Stomach (tissue), 8 donors: ENCODE measurements at regions not wholly inside any gene's neighbourhood (a gene's known extent, or its start where the extent isn't known, plus 50 kb on each side); places are given as distances from the start of the nearest gene placed in this dataset.
"Not testable (repeated sequence)": the region's sequence is repeated elsewhere in the genome, so short reads cannot be mapped to it uniquely, and the experiment has no call there.

Experiments used
- DNase-seq, 2 donors: peaks; one replicate each; pipeline versions ENCODE4 v3.0.0 to v3.0.0-alpha.2; 2013 to 2019
- H3K27ac ChIP-seq, 5 donors: fragments of 200-600 bp in 4 of 5; sonication (generic) in 4 of 5; one replicate each; pipeline ENCODE4 v1.5.1; 2013 to 2019; ENCODE audit warnings: mild to moderate bottlenecking in 1 of 5, moderate library complexity in 1 of 5
- H3K27me3 ChIP-seq, 3 donors: fragments of 200-600 bp; sonication (generic); one replicate each; pipeline ENCODE4 v1.5.1; 2017 to 2019; ENCODE audit warnings: mixed run types in 1 of 3
- H3K36me3 ChIP-seq, 4 donors: fragments of 200-600 bp; sonication (generic); 1 replicate in 3 of 4; 2 replicates in 1 of 4; pipeline ENCODE4 v1.5.1; 2016 to 2019
- H3K4me1 ChIP-seq, 4 donors: fragments of 200-600 bp; sonication (generic); one replicate each; pipeline ENCODE4 v1.5.1; 2016 to 2019
- H3K4me3 ChIP-seq, 4 donors: fragments of 200-600 bp; sonication (generic) in 3 of 4; one replicate each; pipeline ENCODE4 v1.5.1; 2016 to 2019; ENCODE audit warnings: mild to moderate bottlenecking in 1 of 4
- H3K9me3 ChIP-seq, 4 donors: fragments of 200-600 bp; sonication (generic); one replicate each; pipeline ENCODE4 v1.5.1; 2016 to 2019
- EP300 ChIP-seq: sonication (generic); formaldehyde crosslinking; IDR thresholded peaks from one replicate; pipeline ENCODE4 v1.6.1; 2017; ENCODE audit warnings: antibody characterized with exemption
- POLR2A ChIP-seq, 4 donors: fragments of 450-650 bp; IDR thresholded peaks; one replicate each; pipeline ENCODE4 v1.6.1; 2016; ENCODE audit warnings: antibody characterized with exemption in 4 of 4, control low read depth in 2 of 4, mild to moderate bottlenecking in 1 of 4, moderate library complexity in 1 of 4
- POLR2AphosphoS5 ChIP-seq, 3 donors: sonication (generic); formaldehyde crosslinking; IDR thresholded peaks; one replicate each; pipeline ENCODE4 v1.6.1; 2016; ENCODE audit warnings: antibody characterized with exemption in 3 of 3
- whole genome bisulfite sequencing, 5 donors: extraction: QIAGEN DNeasy Blood & Tissue Kit in 3 of 5; methylation state at CpG; one replicate each; pipeline versions ENCODE4 v1.1.5 to v1.1.7; 2013 to 2018; 5-methylcytosine and 5-hydroxymethylcytosine counted together
- intact Hi-C: fragments of 100-400 bp; cut with DNase I; formaldehyde crosslinking; loops from one replicate; pipeline ENCODE4 v1.15.1; 2023; ENCODE audit warnings: low total_unique reads
- TF ChIP-seq, protein P1 (sequence below), 7 experiments: fragments of 450-650 bp in 4 of 7; fragments of 200-600 bp in 3 of 7; sonication (generic) in 3 of 7; IDR thresholded peaks; one replicate each; pipeline ENCODE4 v1.5.1; 2016 to 2019; ENCODE audit warnings: antibody characterized with exemption in 7 of 7, control low read depth in 2 of 7, mild to moderate bottlenecking in 1 of 7
- donor health status: healthy with polysubstance abuse.
- donor health status: Bipolar disorder and iron deficiency.
- donor health status: healthy.

DNA sequence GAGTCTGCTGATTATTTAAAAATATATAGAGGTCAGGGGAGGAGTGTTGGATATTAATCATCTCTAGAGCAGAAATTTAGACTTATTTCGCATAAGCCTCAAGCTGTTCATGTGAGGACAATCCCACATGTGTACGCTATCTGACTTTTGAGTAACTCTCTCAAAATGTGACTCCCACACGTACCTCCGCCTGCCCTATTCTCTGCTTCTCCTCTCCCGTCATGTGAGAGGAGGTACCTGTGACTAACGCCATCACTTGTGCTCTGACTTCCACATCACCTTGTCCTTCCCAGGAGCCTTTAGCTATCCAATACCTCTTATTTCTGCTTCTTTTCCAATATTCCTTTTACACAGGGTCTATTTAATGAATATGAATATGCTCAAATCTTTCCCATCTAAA is 119.3 kb upstream of the CALCR start:
- Histone ChIP-seq H3K4me3 (no peak overlapping the region), H3K36me3 (no peaks in the 10 kb centered on the region), H3K27ac (no peak overlapping the region), H3K27me3 (no peaks in the 10 kb centered on the region), H3K4me1 (no peaks in the 10 kb centered on the region), H3K9me3 (no peaks in the 10 kb centered on the region)
- no peak for TF ChIP-seq POLR2A (IDR thresholded peaks at IDR 0.05)
- no peak for TF ChIP-seq EP300
- TF ChIP-seq, protein P1, sequence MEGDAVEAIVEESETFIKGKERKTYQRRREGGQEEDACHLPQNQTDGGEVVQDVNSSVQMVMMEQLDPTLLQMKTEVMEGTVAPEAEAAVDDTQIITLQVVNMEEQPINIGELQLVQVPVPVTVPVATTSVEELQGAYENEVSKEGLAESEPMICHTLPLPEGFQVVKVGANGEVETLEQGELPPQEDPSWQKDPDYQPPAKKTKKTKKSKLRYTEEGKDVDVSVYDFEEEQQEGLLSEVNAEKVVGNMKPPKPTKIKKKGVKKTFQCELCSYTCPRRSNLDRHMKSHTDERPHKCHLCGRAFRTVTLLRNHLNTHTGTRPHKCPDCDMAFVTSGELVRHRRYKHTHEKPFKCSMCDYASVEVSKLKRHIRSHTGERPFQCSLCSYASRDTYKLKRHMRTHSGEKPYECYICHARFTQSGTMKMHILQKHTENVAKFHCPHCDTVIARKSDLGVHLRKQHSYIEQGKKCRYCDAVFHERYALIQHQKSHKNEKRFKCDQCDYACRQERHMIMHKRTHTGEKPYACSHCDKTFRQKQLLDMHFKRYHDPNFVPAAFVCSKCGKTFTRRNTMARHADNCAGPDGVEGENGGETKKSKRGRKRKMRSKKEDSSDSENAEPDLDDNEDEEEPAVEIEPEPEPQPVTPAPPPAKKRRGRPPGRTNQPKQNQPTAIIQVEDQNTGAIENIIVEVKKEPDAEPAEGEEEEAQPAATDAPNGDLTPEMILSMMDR (IDR thresholded peaks at IDR 0.05), result no peak
- TF ChIP-seq POLR2AphosphoS5 (IDR thresholded peaks at IDR 0.05), result no peak
- WGBS, 5 donors, result 84 to 89% (median 85%) methylated on average over 6 of the region's 6 CpGs
- intact Hi-C loops, result no loop called here
- DNase-seq, result no peak

DNA sequence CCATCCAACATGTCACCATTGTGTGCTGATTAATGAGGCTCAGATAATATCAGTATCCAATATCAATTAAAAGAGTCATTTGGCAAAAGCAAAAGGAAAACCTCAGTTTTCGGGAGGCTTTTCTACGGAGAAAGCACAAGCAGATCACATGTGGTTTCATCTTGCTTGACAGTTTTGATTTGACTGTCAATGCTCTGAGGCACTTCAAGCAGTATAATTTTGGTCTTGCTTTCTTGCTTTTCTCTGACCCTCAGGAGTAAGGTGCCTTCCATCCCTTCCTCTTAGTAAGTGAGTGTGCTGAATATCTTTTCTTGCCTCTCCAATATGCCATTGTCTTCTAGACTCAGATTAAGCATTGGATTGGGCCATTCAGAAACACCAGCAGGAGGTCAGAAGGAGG is 115.5 kb upstream of the CALCR start:
- intact Hi-C loops, result no loop called here
- Histone ChIP-seq H3K9me3 (no peaks in the 10 kb centered on the region), H3K4me1 (no peaks in the 10 kb centered on the region), H3K36me3 (no peaks in the 10 kb centered on the region), H3K27me3 (no peaks in the 10 kb centered on the region), H3K4me3 (no peak overlapping the region), H3K27ac (no peak overlapping the region)
- WGBS, 5 donors, result 75 to 81% (median 78%) methylated on average over 2 of the region's 2 CpGs
- no peak for DNase-seq
- TF ChIP-seq EP300 (no peak), POLR2AphosphoS5 (IDR thresholded peaks at IDR 0.05) (no peak), POLR2A (IDR thresholded peaks at IDR 0.05) (no peak)
- TF ChIP-seq, protein P1 (IDR thresholded peaks at IDR 0.05), result no peak

DNA sequence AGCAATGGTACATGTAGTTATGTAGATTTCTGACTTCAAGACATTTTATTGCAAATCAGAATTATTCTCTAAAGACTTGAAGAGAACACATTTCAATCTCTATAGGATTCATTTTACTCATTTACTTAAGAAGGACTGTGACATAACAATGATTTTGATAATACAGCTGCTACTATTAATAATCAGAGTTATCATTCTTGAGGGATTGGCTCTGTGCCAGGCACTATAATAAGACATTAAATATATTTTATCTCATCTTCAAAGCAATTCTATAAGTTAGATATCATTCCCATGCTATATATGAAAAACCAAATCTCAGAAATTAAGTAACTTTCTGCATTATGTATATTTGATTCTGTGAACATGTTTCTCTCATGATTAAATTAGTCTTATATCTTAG is 103.7 kb upstream of the CALCR start:
- intact Hi-C loops, result no loop called here
- TF ChIP-seq, protein P1 (IDR thresholded peaks at IDR 0.05), result no peak
- Histone ChIP-seq H3K4me1 (no peaks in the 10 kb centered on the region), H3K27me3 (no peaks in the 10 kb centered on the region), H3K27ac (no peak overlapping the region), H3K4me3 (no peak overlapping the region), H3K36me3 (no peaks in the 10 kb centered on the region), H3K9me3 (no peaks in the 10 kb centered on the region)
- no peak for DNase-seq

DNA sequence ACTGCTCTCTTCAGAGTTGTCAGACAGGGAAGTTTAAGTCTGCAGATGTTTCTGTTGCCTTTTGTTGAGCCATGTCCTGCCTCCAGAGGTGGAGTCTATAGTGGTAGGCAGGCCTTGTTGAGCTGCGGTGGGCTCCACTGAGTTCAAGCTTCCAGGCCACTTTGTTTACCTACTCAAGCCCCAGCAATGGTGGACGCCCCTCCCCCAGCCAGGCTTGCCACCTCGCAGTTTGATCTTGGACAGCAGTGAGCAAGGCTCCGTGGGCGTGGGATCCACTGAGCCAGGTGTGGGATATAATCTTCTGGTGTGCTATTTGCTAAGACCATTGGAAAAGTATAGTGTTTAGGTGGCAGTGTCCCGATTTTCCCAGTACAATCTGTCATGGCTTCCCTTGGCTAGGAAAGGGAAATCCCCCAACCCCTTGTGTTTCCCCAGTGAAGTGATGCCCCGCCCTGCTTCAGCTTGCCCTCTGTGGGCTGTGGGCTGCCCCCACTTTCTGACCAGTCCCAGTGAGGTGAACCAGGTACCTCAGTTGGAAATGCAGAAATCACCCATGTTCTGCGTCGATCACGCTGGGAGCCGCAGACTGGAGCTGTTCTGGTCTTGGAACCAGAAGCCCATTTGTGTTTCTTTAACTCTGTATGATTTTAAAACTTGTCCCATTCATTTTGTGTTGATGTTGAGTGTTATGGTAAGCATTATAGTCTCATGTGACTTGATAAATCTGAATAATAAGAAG is 89.2 kb upstream of the CALCR start:
- Histone ChIP-seq H3K4me1 (no peaks in the 10 kb centered on the region), H3K27me3 (no peaks in the 10 kb centered on the region), H3K4me3 (no peak overlapping the region), H3K36me3 (no peaks in the 10 kb centered on the region), H3K9me3 (no peaks in the 10 kb centered on the region), H3K27ac (no peak overlapping the region)
- intact Hi-C loops, result no loop called here
- TF ChIP-seq POLR2A (IDR thresholded peaks at IDR 0.05), result no peak
- TF ChIP-seq EP300, result no peak
- no peak for TF ChIP-seq POLR2AphosphoS5 (IDR thresholded peaks at IDR 0.05)
- TF ChIP-seq, protein P1 (IDR thresholded peaks at IDR 0.05), result no peak
- DNase-seq, result no peak
- 81 to 90% (median 85%) methylated on average over 10 to 11 of the region's 11 CpGs for WGBS, 5 donors

DNA sequence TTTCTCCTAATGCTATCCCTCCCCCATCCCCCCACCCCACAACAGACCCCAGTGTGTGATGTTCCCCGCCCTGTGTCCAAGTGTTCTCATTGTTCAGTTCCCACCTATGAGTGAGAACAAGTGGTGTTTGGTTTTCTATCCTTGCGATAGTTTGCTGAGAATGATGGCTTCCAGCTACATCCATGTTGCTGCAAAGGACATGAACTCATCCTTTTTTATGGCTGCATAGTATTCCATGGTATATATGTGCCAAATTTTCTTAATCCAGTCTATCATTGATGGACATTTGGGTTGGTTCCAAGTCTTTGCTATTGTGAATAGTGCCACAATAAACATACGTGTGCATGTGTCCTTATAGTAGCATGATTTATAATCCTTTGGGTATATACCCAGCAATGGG is 83.6 kb upstream of the CALCR start:
- intact Hi-C loops, H3K4me1 ChIP-seq, DNase-seq, H3K27ac ChIP-seq, H3K36me3 ChIP-seq, H3K4me3 ChIP-seq, H3K9me3 ChIP-seq, H3K27me3 ChIP-seq: not testable (repeated sequence)
- 79 to 96% (median 94%) methylated on average over 3 of the region's 3 CpGs for WGBS, 5 donors
